Adrenal gland (tissue), 9 donors: ENCODE measurements at regions not wholly inside any gene's neighbourhood (a gene's known extent, or its start where the extent isn't known, plus 50 kb on each side); places are given as distances from the start of the nearest gene placed in this dataset.

Source experiments
- DNase-seq, 7 donors: peaks; one replicate each; pipeline ENCODE4 v3.0.0-alpha.2; 2019 to 2020
- H3K27ac ChIP-seq, 5 donors: fragments of 200-600 bp; sonication (generic) in 4 of 5; 1 replicate in 3 of 5; 2 replicates in 2 of 5; pipeline versions ENCODE4 v1.5.1 to v1.8.0; 2016 to 2020; ENCODE audit warnings: mild to moderate bottlenecking in 1 of 5
- H3K27me3 ChIP-seq: fragments of 200-600 bp; 2 replicates; pipeline ENCODE4 v1.8.0; 2021
- H3K36me3 ChIP-seq, 2 donors: fragments of 200-600 bp; replicated peaks in 1 of 2; 1 replicate in 1 of 2; 2 replicates in 1 of 2; pipeline versions ENCODE4 v1.5.1 to v1.8.0; 2018 to 2022
- H3K4me1 ChIP-seq, 2 donors: fragments of 200-600 bp; replicated peaks in 1 of 2; 1 replicate in 1 of 2; 2 replicates in 1 of 2; pipeline versions ENCODE4 v1.5.1 to v1.8.0; 2018 to 2021
- H3K4me3 ChIP-seq, 4 donors: fragments of 200-600 bp; sonication (generic) in 3 of 4; one replicate each; pipeline ENCODE4 v1.5.1; 2016 to 2018
- H3K9me3 ChIP-seq, 3 donors: fragments of 200-600 bp; sonication (generic) in 1 of 3; replicated peaks in 1 of 3; 1 replicate in 2 of 3; 2 replicates in 1 of 3; pipeline versions ENCODE4 v1.5.1 to v1.8.0; 2016 to 2021
- POLR2A ChIP-seq, 2 donors: fragments of 450-650 bp; IDR thresholded peaks; one replicate each; pipeline ENCODE4 v1.6.1; 2017; ENCODE audit warnings: antibody characterized with exemption in 2 of 2, mild to moderate bottlenecking in 2 of 2, moderate library complexity in 1 of 2
- WGBS, 4 donors: extraction: QIAGEN DNeasy Blood & Tissue Kit in 2 of 4; methylation state at CpG; one replicate each; pipeline versions ENCODE4 v1.1.5 to v1.1.7; 2013 to 2017; 5-methylcytosine and 5-hydroxymethylcytosine counted together
- intact Hi-C, 2 donors: fragments of 100-400 bp; cut with DNase I; formaldehyde crosslinking; loops; one replicate each; pipeline versions ENCODE4 v1.14.1 to v1.15.0; 2022 to 2023
- TF ChIP-seq, protein P1 (sequence below), 6 experiments: fragments of 450-650 bp in 4 of 6; fragments of 200-600 bp in 2 of 6; sonication (generic) in 1 of 6; IDR thresholded peaks; 1 replicate in 5 of 6; 2 replicates in 1 of 6; pipeline versions ENCODE4 v1.5.1 to v1.8.0; 2016 to 2021; ENCODE audit warnings: antibody characterized with exemption in 6 of 6, mild to moderate bottlenecking in 2 of 6, moderate library complexity in 1 of 6
- donor health status: healthy with polysubstance abuse.
- donor health status: Bipolar disorder and iron deficiency.
- donor health status: DM: yes; HTN: yes; CAD: no.
- donor health status: DM: no; HTN: no; CAD: no.
- donor health status: DM: no; HTN: no; CAD: no.

DNA sequence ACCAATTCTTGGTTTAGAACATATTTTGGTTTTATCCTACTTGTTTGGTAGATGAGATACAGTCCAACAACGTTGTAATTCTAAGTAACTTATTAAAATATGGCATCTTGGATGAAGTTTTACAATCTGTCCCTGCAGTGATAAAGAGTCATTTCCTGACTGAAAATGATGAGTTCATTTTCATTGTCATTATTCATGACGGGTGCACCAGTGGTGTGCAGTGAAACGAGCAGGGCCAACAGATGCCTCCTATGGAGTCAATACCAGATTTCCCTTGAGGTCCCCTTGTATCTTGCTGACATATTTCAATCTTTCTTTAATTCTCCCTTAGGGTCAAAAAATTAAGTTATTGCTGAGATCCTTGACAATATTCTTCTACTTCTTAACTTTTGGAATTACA, 438.5 kb downstream of the LRIG3 start:
- no peak overlapping the region for H3K4me3 ChIP-seq
- TF ChIP-seq, protein P1, sequence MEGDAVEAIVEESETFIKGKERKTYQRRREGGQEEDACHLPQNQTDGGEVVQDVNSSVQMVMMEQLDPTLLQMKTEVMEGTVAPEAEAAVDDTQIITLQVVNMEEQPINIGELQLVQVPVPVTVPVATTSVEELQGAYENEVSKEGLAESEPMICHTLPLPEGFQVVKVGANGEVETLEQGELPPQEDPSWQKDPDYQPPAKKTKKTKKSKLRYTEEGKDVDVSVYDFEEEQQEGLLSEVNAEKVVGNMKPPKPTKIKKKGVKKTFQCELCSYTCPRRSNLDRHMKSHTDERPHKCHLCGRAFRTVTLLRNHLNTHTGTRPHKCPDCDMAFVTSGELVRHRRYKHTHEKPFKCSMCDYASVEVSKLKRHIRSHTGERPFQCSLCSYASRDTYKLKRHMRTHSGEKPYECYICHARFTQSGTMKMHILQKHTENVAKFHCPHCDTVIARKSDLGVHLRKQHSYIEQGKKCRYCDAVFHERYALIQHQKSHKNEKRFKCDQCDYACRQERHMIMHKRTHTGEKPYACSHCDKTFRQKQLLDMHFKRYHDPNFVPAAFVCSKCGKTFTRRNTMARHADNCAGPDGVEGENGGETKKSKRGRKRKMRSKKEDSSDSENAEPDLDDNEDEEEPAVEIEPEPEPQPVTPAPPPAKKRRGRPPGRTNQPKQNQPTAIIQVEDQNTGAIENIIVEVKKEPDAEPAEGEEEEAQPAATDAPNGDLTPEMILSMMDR (IDR thresholded peaks at IDR 0.05): no peak
- no peak for TF ChIP-seq POLR2A (IDR thresholded peaks at IDR 0.05)
- no peaks in the 10 kb centered on the region for H3K9me3 ChIP-seq
- H3K27ac ChIP-seq: no peak overlapping the region
- 30 to 50% (median 36%) methylated on average over 3 of the region's 3 CpGs for WGBS, 4 donors
- intact Hi-C loops: no loop called here
- H3K27me3 ChIP-seq: no peaks in the 10 kb centered on the region
- no peak for DNase-seq
- H3K36me3 ChIP-seq: no peaks in the 10 kb centered on the region
- H3K4me1 ChIP-seq: no peaks in the 10 kb centered on the region

DNA sequence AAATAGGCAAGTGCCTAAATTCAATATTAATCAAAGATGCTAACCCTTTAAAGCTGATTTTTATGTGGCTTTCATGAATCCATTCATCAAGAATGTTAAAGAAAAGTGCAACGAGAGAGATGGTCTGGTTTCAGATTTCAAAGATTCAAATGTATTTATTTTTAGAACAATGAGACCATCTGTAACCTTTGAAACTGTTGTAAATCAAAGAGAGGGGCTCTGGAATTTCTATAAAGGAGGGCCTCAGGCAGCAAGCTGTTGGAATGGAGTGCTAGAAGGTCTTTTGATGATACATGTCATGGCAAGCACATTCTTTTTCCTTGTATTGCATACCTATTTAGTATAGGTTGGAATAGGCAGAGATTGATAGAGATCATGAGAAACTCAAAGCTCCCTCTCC, 433.0 kb downstream of the LRIG3 start:
- Histone ChIP-seq H3K9me3 (no peaks in the 10 kb centered on the region), H3K4me1 (no peaks in the 10 kb centered on the region), H3K4me3 (no peak overlapping the region), H3K36me3 (no peaks in the 10 kb centered on the region), H3K27ac (no peak overlapping the region), H3K27me3 (no peaks in the 10 kb centered on the region)
- TF ChIP-seq POLR2A (IDR thresholded peaks at IDR 0.05): no peak
- DNase-seq: no peak
- WGBS, 4 donors: 10 to 29% (median 15%) methylated on average over 1 of the region's 1 CpG
- intact Hi-C loops: no loop called here

DNA sequence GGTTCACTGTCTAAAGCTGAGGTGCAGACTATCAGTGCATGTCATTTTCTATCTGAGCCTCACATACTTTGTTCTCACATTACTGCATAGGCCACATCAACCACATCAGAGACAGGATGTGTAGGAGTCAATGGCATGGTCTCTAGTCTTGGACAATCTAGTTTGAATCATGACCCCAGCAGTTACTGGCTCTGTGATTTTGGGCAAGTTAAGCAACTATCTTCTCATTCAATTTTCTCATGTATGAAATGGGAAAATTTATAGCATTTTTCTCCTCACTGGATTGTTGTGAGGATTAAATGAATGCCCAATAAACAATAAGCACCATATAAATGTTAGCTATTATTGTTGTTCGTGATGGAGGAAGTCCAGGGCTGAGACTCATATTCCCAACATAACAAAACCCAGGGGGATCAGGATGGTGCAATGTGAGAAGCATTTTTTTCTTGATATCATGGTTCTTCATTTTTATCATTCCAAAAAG, 432.6 kb downstream of the LRIG3 start:
- H3K27ac ChIP-seq: no peak overlapping the region
- no peaks in the 10 kb centered on the region for H3K9me3 ChIP-seq
- TF ChIP-seq POLR2A (IDR thresholded peaks at IDR 0.05): no peak
- TF ChIP-seq, protein P1 (IDR thresholded peaks at IDR 0.05): no peak
- H3K36me3 ChIP-seq: no peaks in the 10 kb centered on the region
- H3K27me3 ChIP-seq: no peaks in the 10 kb centered on the region
- 79 to 87% (median 84%) methylated on average over 1 of the region's 1 CpG for WGBS, 4 donors
- H3K4me1 ChIP-seq: no peaks in the 10 kb centered on the region
- DNase-seq: no peak
- intact Hi-C loops: no loop called here
- H3K4me3 ChIP-seq: no peak overlapping the region

DNA sequence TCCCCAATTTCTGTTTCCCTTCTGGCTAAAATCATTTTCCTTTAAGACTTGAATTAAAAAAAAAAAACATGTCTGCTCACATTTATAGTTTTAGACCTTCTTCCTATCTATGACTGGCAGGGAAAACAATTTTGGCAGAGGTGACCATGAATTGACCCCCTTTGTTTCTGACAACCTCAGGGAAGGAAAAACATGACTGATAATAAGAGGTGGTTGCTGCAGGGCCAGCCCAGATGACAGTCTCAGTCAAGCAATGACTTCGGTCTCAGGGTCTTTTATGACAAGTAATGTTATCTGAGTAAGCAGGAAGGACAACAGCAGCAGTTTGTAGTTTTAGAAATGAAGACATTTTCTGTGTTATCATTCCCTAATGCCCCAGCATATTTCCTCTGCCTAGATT, 430.9 kb downstream of the LRIG3 start:
- H3K27me3 ChIP-seq: no peaks in the 10 kb centered on the region
- TF ChIP-seq, protein P1 (IDR thresholded peaks at IDR 0.05): no peak
- no peaks in the 10 kb centered on the region for H3K36me3 ChIP-seq
- peak in 3 of 7 donors; percentile 16 to 25 (median 23) for DNase-seq
- WGBS, 4 donors: 23 to 44% (median 31%) methylated on average over 1 of the region's 1 CpG
- no peaks in the 10 kb centered on the region for H3K9me3 ChIP-seq
- intact Hi-C loops: no loop called here
- H3K4me3 ChIP-seq: no peak overlapping the region
- H3K27ac ChIP-seq: no peak overlapping the region
- H3K4me1 ChIP-seq: no peaks in the 10 kb centered on the region

DNA sequence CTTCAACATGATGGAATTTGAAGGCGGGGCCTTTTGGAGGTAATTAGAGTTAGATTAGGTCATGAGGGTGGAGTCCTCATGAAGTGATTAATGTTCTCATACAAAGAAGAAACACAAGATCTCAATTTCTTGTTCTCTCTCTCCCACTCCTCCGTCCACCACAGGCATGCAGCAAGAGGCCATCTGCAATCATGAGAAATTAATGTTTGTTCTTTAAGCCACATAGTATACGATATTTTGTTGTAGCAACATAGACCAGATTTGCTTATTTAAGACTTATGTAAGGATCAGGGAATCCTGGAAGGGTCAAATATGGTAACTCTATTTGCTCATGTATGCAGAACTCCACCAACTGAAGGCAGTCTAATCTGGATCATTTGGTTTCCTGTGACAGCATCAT, 429.0 kb downstream of the LRIG3 start:
- intact Hi-C loops: no loop called here
- no peaks in the 10 kb centered on the region for H3K9me3 ChIP-seq
- no peaks in the 10 kb centered on the region for H3K36me3 ChIP-seq
- no peak overlapping the region for H3K27ac ChIP-seq
- TF ChIP-seq POLR2A (IDR thresholded peaks at IDR 0.05): no peak
- TF ChIP-seq, protein P1 (IDR thresholded peaks at IDR 0.05): no peak
- WGBS, 4 donors: 83 to 91% (median 88%) methylated on average over 3 of the region's 3 CpGs
- no peaks in the 10 kb centered on the region for H3K4me1 ChIP-seq
- no peak overlapping the region for H3K4me3 ChIP-seq
- DNase-seq: no peak
- no peaks in the 10 kb centered on the region for H3K27me3 ChIP-seq
